ENCODE measurements at regions not wholly inside any gene's neighbourhood (a gene's known extent, or its start where the extent isn't known, plus 50 kb on each side); places are given as distances from the start of the nearest gene placed in this dataset.

- H3K36me3 ChIP-seq (ENCODE audit: control insufficient read depth in 1 of 2, insufficient read depth in 2 of 2, low read length in 2 of 2) = no peaks in the 10 kb centered on the region
- H3K27me3 ChIP-seq (ENCODE audit: low read depth, low read length) = no peaks in the 10 kb centered on the region
- no peak overlapping the region for H3K27ac ChIP-seq (ENCODE audit: low read length)
- no peaks in the 10 kb centered on the region for H3K4me1 ChIP-seq (ENCODE audit: control insufficient read depth in 1 of 2, insufficient read depth in 2 of 2, low read length in 2 of 2)
- H3K9me3 ChIP-seq (ENCODE audit: control insufficient read depth in 1 of 2, low read length in 2 of 2) = no peaks in the 10 kb centered on the region
- H3K4me3 ChIP-seq (ENCODE audit: low read depth in 1 of 2, low read length in 2 of 2) = no peak overlapping the region
Observed at GRCh38 chr6:30804333-30804732, 60.0 kb upstream of the IER3 start.

DNA sequence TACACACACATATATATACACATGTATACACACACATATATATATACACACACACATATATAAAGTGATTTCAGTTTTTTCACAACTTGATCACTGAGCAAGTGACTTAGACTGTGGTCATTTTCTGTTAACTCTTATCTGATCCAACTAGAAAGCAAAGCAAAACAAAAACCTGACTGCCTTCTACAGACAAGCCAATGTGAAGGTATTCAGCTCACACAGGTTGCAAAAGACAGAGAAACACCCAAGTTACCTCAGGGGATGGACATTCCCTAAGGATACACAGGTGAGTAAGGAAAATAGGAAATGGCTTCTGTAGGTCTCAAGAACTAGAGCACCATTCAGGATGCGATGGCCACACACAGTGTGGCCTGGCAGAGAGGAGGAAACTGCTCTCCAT lies 58.4 kb upstream of the IER3 start:
- Histone ChIP-seq H3K27ac (ENCODE audit: low read length) (no peak overlapping the region), H3K36me3 (ENCODE audit: control insufficient read depth in 1 of 2, insufficient read depth in 2 of 2, low read length in 2 of 2) (no peaks in the 10 kb centered on the region), H3K4me1 (ENCODE audit: control insufficient read depth in 1 of 2, insufficient read depth in 2 of 2, low read length in 2 of 2) (no peaks in the 10 kb centered on the region), H3K27me3 (ENCODE audit: low read depth, low read length) (no peaks in the 10 kb centered on the region), H3K9me3 (ENCODE audit: control insufficient read depth in 1 of 2, low read length in 2 of 2) (no peaks in the 10 kb centered on the region), H3K4me3 (ENCODE audit: low read depth in 1 of 2, low read length in 2 of 2) (no peak overlapping the region)

DNA sequence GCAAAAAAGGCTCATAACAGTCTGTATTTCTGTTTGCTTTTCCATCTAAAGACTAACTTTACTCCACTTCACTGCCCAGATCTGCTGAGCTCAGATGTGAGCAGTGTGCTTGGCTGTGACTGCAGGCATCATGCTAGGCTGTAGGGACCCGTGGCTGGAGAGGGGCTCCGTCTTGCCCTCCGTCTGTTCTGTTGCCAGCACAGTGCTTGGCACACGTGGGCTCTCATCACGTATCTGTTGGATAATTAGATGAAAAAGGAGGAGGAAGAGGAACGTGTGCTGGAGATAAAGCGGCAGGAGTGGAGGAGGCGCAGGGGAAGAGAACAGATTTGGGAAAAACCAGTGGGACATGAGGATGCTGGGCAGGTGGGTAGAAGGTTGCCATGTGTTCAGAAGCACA lies 57.6 kb upstream of the IER3 start:
- no peaks in the 10 kb centered on the region for H3K9me3 ChIP-seq (ENCODE audit: control insufficient read depth in 1 of 2, low read length in 2 of 2)
- H3K36me3 ChIP-seq (ENCODE audit: control insufficient read depth in 1 of 2, insufficient read depth in 2 of 2, low read length in 2 of 2) = no peaks in the 10 kb centered on the region
- H3K27ac ChIP-seq (ENCODE audit: low read length) = no peak overlapping the region
- no peaks in the 10 kb centered on the region for H3K4me1 ChIP-seq (ENCODE audit: control insufficient read depth in 1 of 2, insufficient read depth in 2 of 2, low read length in 2 of 2)
- H3K27me3 ChIP-seq (ENCODE audit: low read depth, low read length) = no peaks in the 10 kb centered on the region
- H3K4me3 ChIP-seq (ENCODE audit: low read depth in 1 of 2, low read length in 2 of 2) = no peak overlapping the region

GRCh38 chr6:30800871-30801270 lies 56.5 kb upstream of the IER3 start:
- no peaks in the 10 kb centered on the region for H3K27me3 ChIP-seq (ENCODE audit: low read depth, low read length)
- no peak overlapping the region for H3K4me3 ChIP-seq (ENCODE audit: low read depth in 1 of 2, low read length in 2 of 2)
- H3K4me1 ChIP-seq (ENCODE audit: control insufficient read depth in 1 of 2, insufficient read depth in 2 of 2, low read length in 2 of 2) = no peaks in the 10 kb centered on the region
- peak overlapping the region; percentile 4 for H3K27ac ChIP-seq (ENCODE audit: low read length)
- H3K9me3 ChIP-seq (ENCODE audit: control insufficient read depth in 1 of 2, low read length in 2 of 2) = no peaks in the 10 kb centered on the region
- no peaks in the 10 kb centered on the region for H3K36me3 ChIP-seq (ENCODE audit: control insufficient read depth in 1 of 2, insufficient read depth in 2 of 2, low read length in 2 of 2)

DNA sequence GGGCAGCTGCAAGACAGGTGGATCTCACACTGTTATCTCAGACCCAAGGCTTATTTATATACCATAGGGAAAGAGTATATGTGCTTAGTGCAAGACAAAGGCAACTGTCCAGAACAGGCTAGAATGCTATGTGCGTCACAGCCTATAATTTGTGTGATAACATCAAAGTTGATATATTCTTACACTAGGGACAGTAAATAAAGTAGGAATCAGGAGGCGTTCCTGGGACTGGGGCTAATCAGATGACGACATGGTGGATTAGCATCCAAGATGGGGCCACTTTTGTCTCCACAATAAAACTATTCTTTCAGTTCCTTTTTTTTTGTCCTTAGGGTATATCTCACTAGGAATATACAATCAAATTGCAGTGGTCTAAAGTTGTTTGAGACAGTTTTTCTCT lies 54.9 kb upstream of the IER3 start:
- Histone ChIP-seq H3K27ac (ENCODE audit: low read length) (no peak overlapping the region), H3K27me3 (ENCODE audit: low read depth, low read length) (no peaks in the 10 kb centered on the region)

GRCh38 chr6:30798494-30798893 lies 54.1 kb upstream of the IER3 start:
- no peaks in the 10 kb centered on the region for H3K27me3 ChIP-seq (ENCODE audit: low read depth, low read length)
- no peaks in the 10 kb centered on the region for H3K36me3 ChIP-seq (ENCODE audit: control insufficient read depth in 1 of 2, insufficient read depth in 2 of 2, low read length in 2 of 2)
- H3K27ac ChIP-seq (ENCODE audit: low read length) = no peak overlapping the region
- H3K9me3 ChIP-seq (ENCODE audit: control insufficient read depth in 1 of 2, low read length in 2 of 2) = no peaks in the 10 kb centered on the region
- H3K4me1 ChIP-seq (ENCODE audit: control insufficient read depth in 1 of 2, insufficient read depth in 2 of 2, low read length in 2 of 2) = no peaks in the 10 kb centered on the region
- H3K4me3 ChIP-seq (ENCODE audit: low read depth in 1 of 2, low read length in 2 of 2) = no peak overlapping the region

More for the DNA sequence above, 54.9 kb upstream of the IER3 start:
- Histone ChIP-seq H3K36me3 (ENCODE audit: control insufficient read depth in 1 of 2, insufficient read depth in 2 of 2, low read length in 2 of 2) (no peaks in the 10 kb centered on the region), H3K9me3 (ENCODE audit: control insufficient read depth in 1 of 2, low read length in 2 of 2) (no peaks in the 10 kb centered on the region), H3K4me3 (ENCODE audit: low read depth in 1 of 2, low read length in 2 of 2) (no peak overlapping the region), H3K4me1 (ENCODE audit: control insufficient read depth in 1 of 2, insufficient read depth in 2 of 2, low read length in 2 of 2) (no peaks in the 10 kb centered on the region)

DNA sequence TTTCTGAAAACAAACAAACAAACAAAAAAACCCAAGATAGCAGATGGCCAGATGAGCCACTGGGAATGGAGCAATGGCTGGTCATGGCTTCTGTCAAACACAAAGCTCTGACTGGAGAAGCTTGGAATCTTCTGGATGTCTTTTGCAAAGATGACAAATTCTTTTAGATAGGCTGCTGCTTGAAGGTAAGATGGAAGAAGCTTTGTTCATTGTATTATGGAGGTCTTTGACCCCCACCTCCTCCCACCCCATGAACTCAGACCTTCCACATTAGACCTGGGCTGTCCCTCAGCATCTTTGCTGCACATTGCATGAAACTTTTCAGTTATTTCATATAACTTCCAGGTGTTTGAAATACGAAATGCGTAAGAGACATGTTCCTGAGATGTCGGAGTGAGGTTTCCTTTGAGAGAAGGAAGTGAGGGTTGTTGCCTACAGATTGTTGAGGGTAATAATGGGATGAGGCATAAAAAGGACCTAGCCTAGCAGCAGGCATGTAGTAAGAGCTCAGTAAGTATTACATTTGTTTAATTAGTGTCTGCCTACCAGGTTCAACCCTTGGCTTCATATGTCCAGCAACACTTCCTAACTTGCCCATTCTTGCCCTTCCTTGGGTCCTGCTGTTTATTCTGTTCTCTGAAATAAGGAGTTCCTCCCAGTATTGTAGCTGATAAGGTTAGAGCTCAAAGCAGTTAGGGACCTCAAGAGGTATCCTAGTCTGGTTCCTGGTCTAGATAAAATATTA lies 51.4 kb upstream of the IER3 start:
- H3K4me1 ChIP-seq (ENCODE audit: control insufficient read depth in 1 of 2, insufficient read depth in 2 of 2, low read length in 2 of 2) = no peaks in the 10 kb centered on the region
- H3K27ac ChIP-seq (ENCODE audit: low read length) = no peak overlapping the region
- H3K36me3 ChIP-seq (ENCODE audit: control insufficient read depth in 1 of 2, insufficient read depth in 2 of 2, low read length in 2 of 2) = no peaks in the 10 kb centered on the region
- no peaks in the 10 kb centered on the region for H3K27me3 ChIP-seq (ENCODE audit: low read depth, low read length)
- H3K9me3 ChIP-seq (ENCODE audit: control insufficient read depth in 1 of 2, low read length in 2 of 2) = no peaks in the 10 kb centered on the region
- no peak overlapping the region for H3K4me3 ChIP-seq (ENCODE audit: low read depth in 1 of 2, low read length in 2 of 2)

Data from muscle layer of duodenum (tissue), 2 donors.